K562 (cell line): ENCODE measurements at regions not wholly inside any gene's neighbourhood (a gene's known extent, or its start where the extent isn't known, plus 50 kb on each side); places are given as distances from the start of the nearest gene placed in this dataset.

Experiments
- ATAC-seq: fragments of 200-7000 bp; cut with Tn5 transposase; 3 replicates; pipeline ENCODE4 v1.9.1; 2020; ENCODE audit warnings: moderate library complexity
- BruUV-seq: library from RNA; stranded (reverse); fragments of 400-500 nt; replicated peaks from 2 replicates; lab custom pipeline; 2021; lab: Mats Ljungman, UMichigan
- CTCF ChIA-PET: fragments of 300-600 bp; formaldehyde crosslinking; extraction: SDS; loops from one replicate; lab custom pipeline; 2021; ENCODE audit warnings: low intra/inter-chr PET ratio; lab: Yijun Ruan, JAX
- POLR2A ChIA-PET: fragments of 300-600, 350-650 bp; sonication (Branson Sonifier 250); formaldehyde crosslinking; extraction: SDS; loops from one replicate; lab custom pipeline; 2021; ENCODE audit warnings: antibody characterized with exemption, inconsistent platforms; lab: Yijun Ruan, JAX
- DNase-seq, 4 experiments: peaks; one replicate each; pipeline versions ENCODE4 v3.0.0 to v3.0.0-alpha.2; 2011 to 2018; ENCODE audit warnings: low spot score in 3 of 4, mixed read lengths in 3 of 4; ENCODE audit errors: extremely low read depth in 1 of 4
- FAIRE-seq: peaks from 2 replicates; lab custom pipeline; 2011; peaks lifted over from hg19 to GRCh38; lab: Jason Lieb, UNC
- H2AFZ ChIP-seq: 2 replicates; pipeline ENCODE4 v1.6.0; 2011; ENCODE audit warnings: low read depth, low read length, control low read depth, inconsistent platforms
- H3K27ac ChIP-seq: fragments of 200-600 bp; 3 replicates; pipeline ENCODE4 v1.8.0; 2011; ENCODE audit warnings: low read depth, mild to moderate bottlenecking, control low read depth, inconsistent platforms, low read length, moderate library complexity, mixed read lengths; ENCODE audit errors: extremely low read depth
- H3K27me3 ChIP-seq, 2 experiments: fragments of 300-600 bp in 1 of 2; 2 replicates in 1 of 2; 3 replicates in 1 of 2; pipeline versions ENCODE4 v1.6.0 to v1.8.0; 2011; ENCODE audit warnings: inconsistent platforms in 2 of 2, low read length in 2 of 2, mild to moderate bottlenecking in 1 of 2, mixed read lengths in 1 of 2, moderate library complexity in 1 of 2; ENCODE audit not compliant: control insufficient read depth in 2 of 2, insufficient read depth in 2 of 2
- H3K36me3 ChIP-seq: fragments of 300-600 bp; 3 replicates; pipeline ENCODE4 v1.8.0; 2011; ENCODE audit warnings: mild to moderate bottlenecking, low read length, inconsistent platforms; ENCODE audit not compliant: control insufficient read depth, insufficient read depth
- H3K4me1 ChIP-seq, 2 experiments: fragments of 200-600 bp in 1 of 2; replicated peaks in 1 of 2; 2 replicates in 1 of 2; 3 replicates in 1 of 2; pipeline versions ENCODE4 v1.5.1 to v1.8.0; 2011; ENCODE audit warnings: inconsistent platforms in 2 of 2, low read length in 2 of 2, mild to moderate bottlenecking in 1 of 2, mixed read lengths in 1 of 2, moderate library complexity in 1 of 2; ENCODE audit not compliant: control insufficient read depth in 2 of 2, insufficient read depth in 2 of 2
- H3K4me2 ChIP-seq: 2 replicates; pipeline ENCODE4 v1.6.1; 2011; ENCODE audit warnings: low read length, control low read depth, inconsistent platforms, mixed read lengths; ENCODE audit not compliant: insufficient read depth
- H3K4me3 ChIP-seq: fragments of 200-600 bp; sonication (generic), shearing (Covaris generic); 2 replicates; pipeline ENCODE4 v1.5.1; 2016; ENCODE audit warnings: control low read depth, inconsistent platforms
- H3K79me2 ChIP-seq: fragments of 200-600 bp; 3 replicates; pipeline ENCODE4 v1.8.0; 2011; ENCODE audit warnings: low read length, inconsistent platforms; ENCODE audit not compliant: control insufficient read depth, insufficient read depth
- H3K9ac ChIP-seq, 2 experiments: 2 replicates each; pipeline versions ENCODE4 v1.6.0 to v1.6.1; 2011; ENCODE audit warnings: low read depth in 2 of 2, low read length in 2 of 2, control low read depth in 1 of 2, inconsistent platforms in 1 of 2, mild to moderate bottlenecking in 1 of 2, mixed read lengths in 1 of 2; ENCODE audit not compliant: insufficient read depth in 1 of 2
- H3K9me1 ChIP-seq: one replicate; pipeline ENCODE4 v1.6.0; 2011; ENCODE audit warnings: inconsistent platforms, mild to moderate bottlenecking, low read length, moderate library complexity; ENCODE audit not compliant: control insufficient read depth, insufficient read depth
- H3K9me3 ChIP-seq: replicated peaks from 2 replicates; pipeline ENCODE4 v1.5.1; 2011; ENCODE audit warnings: low read depth, low read length, inconsistent platforms; ENCODE audit not compliant: control insufficient read depth, insufficient read depth
- H4K20me1 ChIP-seq: replicated peaks from 2 replicates; pipeline ENCODE4 v1.6.1; 2011; ENCODE audit warnings: low read length, inconsistent platforms, mixed read lengths; ENCODE audit not compliant: control insufficient read depth, insufficient read depth
- EWSR1 ChIP-seq: fragments of 450-650 bp; IDR thresholded peaks from 2 replicates; pipeline ENCODE4 v1.6.1; 2018; ENCODE audit warnings: borderline replicate concordance, mild to moderate bottlenecking, low read depth, moderate library complexity; ENCODE audit not compliant: partially characterized antibody
- GTF2F1 ChIP-seq: IDR thresholded peaks from 2 replicates; pipeline ENCODE4 v1.6.1; 2011; ENCODE audit warnings: low read depth, low read length, improper control_type of control experiment
- HCFC1 ChIP-seq: IDR thresholded peaks from 2 replicates; pipeline ENCODE4 v1.6.1; 2012; ENCODE audit warnings: low read depth, low read length, improper control_type of control experiment
- ILK ChIP-seq: fragments of 450-650 bp; IDR thresholded peaks from 2 replicates; pipeline ENCODE4 v1.6.1; 2016; ENCODE audit warnings: missing genetic modification characterization, low read depth, mild to moderate bottlenecking, missing compliant biosample characterization, moderate library complexity, borderline replicate concordance
- PBX2 ChIP-seq, 2 experiments: IDR thresholded peaks in 1 of 2; conservative IDR thresholded peaks in 1 of 2; 2 replicates each; pipeline ENCODE4 v1.6.1; 2016; ENCODE audit warnings: low read depth in 2 of 2, mild to moderate bottlenecking in 1 of 2, missing compliant biosample characterization in 1 of 2, missing genetic modification characterization in 1 of 2, moderate library complexity in 1 of 2
- SAFB ChIP-seq: fragments of 200-400 bp; formaldehyde crosslinking; IDR thresholded peaks from 2 replicates; pipeline ENCODE4 v1.6.1; 2017; ENCODE audit warnings: low read depth, low read length, borderline replicate concordance
- ZFP1 ChIP-seq: fragments of 450-650 bp; formaldehyde crosslinking; IDR thresholded peaks from 2 replicates; pipeline ENCODE4 v1.4.0; 2020; ENCODE audit warnings: mild to moderate bottlenecking, mixed read lengths
- ZNF384 ChIP-seq: IDR thresholded peaks from 2 replicates; pipeline ENCODE4 v1.6.1; 2012; ENCODE audit warnings: low read depth, low read length, improper control_type of control experiment
- ZNF639 ChIP-seq, 2 experiments: fragments of 200-800 bp in 1 of 2; sonication (Bioruptor generic) in 1 of 2; sonication (generic) in 1 of 2; formaldehyde crosslinking in 1 of 2; IDR thresholded peaks in 1 of 2; conservative IDR thresholded peaks in 1 of 2; 2 replicates each; pipeline versions ENCODE4 v1.5.0 to v1.6.1; 2016 to 2020; ENCODE audit warnings: missing compliant biosample characterization in 1 of 2, missing genetic modification characterization in 1 of 2, missing genetic modification reagents in 1 of 2
- WGBS: fragments of 100-300 bp; shearing (Covaris generic); methylation state at CpG from one replicate; pipeline ENCODE4 v1.1.6; 2016; ENCODE audit warnings: low coverage, mixed read lengths; ENCODE audit not compliant: insufficient coverage; ENCODE audit errors: missing lambda C conversion rate; 5-methylcytosine and 5-hydroxymethylcytosine counted together
- in situ Hi-C: fragments of 300-500 bp; cut with MboI; formaldehyde crosslinking; loops from 4 replicates; pipeline ENCODE4 v1.15.0; 2018; ENCODE audit warnings: inconsistent platforms, mixed read lengths
- intact Hi-C: fragments of 100-400 bp; cut with micrococcal nuclease; formaldehyde crosslinking; loops from 2 replicates; pipeline ENCODE4 v1.14.2; 2022

GRCh38 chr18:78436110-78436509 is 543.5 kb upstream of the SALL3 start:
- no peak overlapping the region for H2AFZ ChIP-seq
- intact Hi-C loops = no loop called here
- no peak for FAIRE-seq
- no peak for ATAC-seq
- ChIA-PET CTCF (no interaction called here), POLR2A (no interaction called here)
- H4K20me1 ChIP-seq = no peaks in the 10 kb centered on the region
- H3K9me1 ChIP-seq = no peaks in the 10 kb centered on the region
- no peak overlapping the region for H3K4me3 ChIP-seq
- H3K27ac ChIP-seq = no peak overlapping the region
- in situ Hi-C loops = no loop called here
- no peaks in the 10 kb centered on the region for H3K4me1 ChIP-seq
- no peak overlapping the region for H3K4me2 ChIP-seq
- H3K79me2 ChIP-seq = no peaks in the 10 kb centered on the region
- BruUV-seq = no TSS peak
- no peak overlapping the region for H3K9ac ChIP-seq
- 0% methylated on average over 7 of the region's 8 CpGs for whole genome bisulfite sequencing
- no peaks in the 10 kb centered on the region for H3K36me3 ChIP-seq
- no peak for DNase-seq
- no peaks in the 10 kb centered on the region for H3K9me3 ChIP-seq
- TF ChIP-seq ZFP1 (CRISPR knock-in tag) (no peak), GTF2F1 (no peak), HCFC1 (no peak), SAFB (no peak), ZNF384 (no peak), PBX2 (CRISPR knock-in tag; IDR thresholded peaks at IDR 0.05; ENCODE audit: low read depth) (no peak), PBX2 (tag; conservative IDR thresholded peaks at IDR 0.05; ENCODE audit: low read depth) (no peak), ZNF639 (CRISPR knock-in tag; conservative IDR thresholded peaks at IDR 0.05 in 1 of 2, IDR thresholded peaks at IDR 0.05 in 1 of 2) (no peak), ILK (no peak), EWSR1 (no peak)
- H3K27me3 ChIP-seq = peaks cover 0 to 16% of the 10 kb centered on the region in 2 experiments; a peak in 2 of 5 replicates
